WTC11 (cell line): ENCODE measurements at regions not wholly inside any gene's neighbourhood (a gene's known extent, or its start where the extent isn't known, plus 50 kb on each side); places are given as distances from the start of the nearest gene placed in this dataset.
"Not testable (repeated sequence)": the region's sequence is repeated elsewhere in the genome, so short reads cannot be mapped to it uniquely, and the experiment has no call there.

ENCODE experiments used
- ATAC-seq: fragments of 200-7000 bp; cut with Tn5 transposase; 2 replicates; pipeline ENCODE4 v1.10.0; 2021; ENCODE audit warnings: mild to moderate bottlenecking, moderate library complexity
- CTCF ChIA-PET: fragments of 300-600 bp; sonication (Branson Sonifier 250); formaldehyde crosslinking; loops from one replicate; lab custom pipeline; 2021; ENCODE audit warnings: antibody characterized with exemption; lab: Charles Lee
- POLR2A ChIA-PET: fragments of 350-600 bp; sonication (Branson Sonifier 250); formaldehyde crosslinking; loops from one replicate; lab custom pipeline; 2021; ENCODE audit warnings: antibody characterized with exemption; lab: Charles Lee
- DNase-seq: peaks from one replicate; pipeline ENCODE4 v3.0.0; 2021; ENCODE audit warnings: low spot score
- H3K27ac Mint-ChIP-seq: 2 replicates; pipeline ENCODE4 v1.8.0; 2021; ENCODE audit warnings: mixed read lengths
- H3K27me3 Mint-ChIP-seq: 2 replicates; pipeline ENCODE4 v1.8.0; 2021; ENCODE audit warnings: low read depth, mild to moderate bottlenecking, moderate library complexity, mixed read lengths
- H3K36me3 Mint-ChIP-seq: 2 replicates; pipeline ENCODE4 v1.8.0; 2021; ENCODE audit warnings: mixed read lengths
- H3K4me1 Mint-ChIP-seq: 2 replicates; pipeline ENCODE4 v1.8.0; 2022; ENCODE audit warnings: mixed read lengths
- H3K4me3 Mint-ChIP-seq: 2 replicates; pipeline ENCODE4 v1.8.0; 2021; ENCODE audit warnings: mild to moderate bottlenecking, moderate library complexity, mixed read lengths
- H3K9me3 Mint-ChIP-seq: 2 replicates; pipeline ENCODE4 v1.8.0; 2021; ENCODE audit warnings: mixed read lengths
- ATF1 ChIP-seq: sonication (generic); formaldehyde crosslinking; IDR thresholded peaks from 2 replicates; pipeline ENCODE4 v1.8.1; 2023; ENCODE audit warnings: mild to moderate bottlenecking, moderate library complexity, missing genetic modification reagents
- FOXP1 ChIP-seq: sonication (generic); formaldehyde crosslinking; IDR thresholded peaks from 2 replicates; pipeline ENCODE4 v1.8.0; 2022; ENCODE audit warnings: missing genetic modification reagents, mild to moderate bottlenecking, moderate library complexity, borderline replicate concordance
- SP1 ChIP-seq: sonication (generic); formaldehyde crosslinking; conservative IDR thresholded peaks from 2 replicates; pipeline ENCODE4 v1.8.1; 2022; ENCODE audit warnings: missing genetic modification reagents
- TP53 ChIP-seq: sonication (generic); formaldehyde crosslinking; IDR thresholded peaks from 2 replicates; pipeline ENCODE4 v1.8.1; 2023; ENCODE audit warnings: mild to moderate bottlenecking, missing genetic modification reagents
- TF ChIP-seq, protein P1 (sequence below): sonication (generic); formaldehyde crosslinking; IDR thresholded peaks from 2 replicates; pipeline ENCODE4 v1.8.1; 2022; ENCODE audit warnings: missing genetic modification reagents, borderline replicate concordance
- TF ChIP-seq, protein P2 (sequence below): fragments of 250-450 bp; sonication (Bioruptor Pico); IDR thresholded peaks from 2 replicates; pipeline ENCODE4 v1.9.0; 2021; ENCODE audit warnings: moderate library complexity, mild to moderate bottlenecking, inconsistent platforms, borderline replicate concordance
- TF ChIP-seq, protein P3 (sequence below): sonication (generic); formaldehyde crosslinking; IDR thresholded peaks from 2 replicates; pipeline ENCODE4 v1.8.0; 2023; ENCODE audit warnings: missing genetic modification reagents
- TF ChIP-seq, protein P4 (sequence below): sonication (generic); formaldehyde crosslinking; IDR thresholded peaks from 2 replicates; pipeline ENCODE4 v1.8.1; 2023; ENCODE audit warnings: mild to moderate bottlenecking, moderate library complexity, missing genetic modification reagents
- TF ChIP-seq, protein P5 (sequence below): sonication (generic); formaldehyde crosslinking; IDR thresholded peaks from 2 replicates; pipeline ENCODE4 v1.8.1; 2022; ENCODE audit warnings: low read depth, mild to moderate bottlenecking, moderate library complexity, missing genetic modification reagents, borderline replicate concordance
- TF ChIP-seq, protein P6 (sequence below): fragments of 250-450 bp; sonication (Bioruptor Pico); IDR thresholded peaks from 2 replicates; pipeline ENCODE4 v2.1.2; 2022; ENCODE audit warnings: mild to moderate bottlenecking, moderate library complexity
- TF ChIP-seq, protein P7 (sequence below): sonication (generic); formaldehyde crosslinking; IDR thresholded peaks from 2 replicates; pipeline ENCODE4 v1.8.0; 2022; ENCODE audit warnings: mild to moderate bottlenecking, missing genetic modification reagents
- TF ChIP-seq, protein P8 (sequence below): sonication (generic); formaldehyde crosslinking; conservative IDR thresholded peaks from 2 replicates; pipeline ENCODE4 v1.8.1; 2023; ENCODE audit warnings: mild to moderate bottlenecking, low read depth, missing genetic modification reagents, moderate library complexity

DNA sequence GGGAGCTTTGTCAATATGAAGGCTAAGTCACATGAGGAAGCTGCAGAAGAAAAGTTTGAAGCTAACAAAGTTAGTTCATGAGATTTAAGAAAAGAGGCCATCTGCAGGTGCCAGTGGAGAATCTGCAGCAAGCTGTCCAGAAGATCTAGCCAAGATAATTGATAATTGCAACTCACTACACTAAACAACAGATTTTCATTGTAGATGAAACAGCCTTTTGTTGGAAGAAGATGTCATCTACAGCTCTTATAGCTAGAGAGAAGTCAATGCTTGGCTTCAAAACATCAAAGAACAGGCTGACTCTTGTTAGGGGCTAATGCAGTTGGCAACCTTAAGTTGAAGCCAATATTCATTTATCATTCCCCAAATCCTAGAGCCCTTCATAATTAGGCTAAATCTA, 83.7 kb downstream of the RIN2 start (continued):
- TF ChIP-seq, protein P1, sequence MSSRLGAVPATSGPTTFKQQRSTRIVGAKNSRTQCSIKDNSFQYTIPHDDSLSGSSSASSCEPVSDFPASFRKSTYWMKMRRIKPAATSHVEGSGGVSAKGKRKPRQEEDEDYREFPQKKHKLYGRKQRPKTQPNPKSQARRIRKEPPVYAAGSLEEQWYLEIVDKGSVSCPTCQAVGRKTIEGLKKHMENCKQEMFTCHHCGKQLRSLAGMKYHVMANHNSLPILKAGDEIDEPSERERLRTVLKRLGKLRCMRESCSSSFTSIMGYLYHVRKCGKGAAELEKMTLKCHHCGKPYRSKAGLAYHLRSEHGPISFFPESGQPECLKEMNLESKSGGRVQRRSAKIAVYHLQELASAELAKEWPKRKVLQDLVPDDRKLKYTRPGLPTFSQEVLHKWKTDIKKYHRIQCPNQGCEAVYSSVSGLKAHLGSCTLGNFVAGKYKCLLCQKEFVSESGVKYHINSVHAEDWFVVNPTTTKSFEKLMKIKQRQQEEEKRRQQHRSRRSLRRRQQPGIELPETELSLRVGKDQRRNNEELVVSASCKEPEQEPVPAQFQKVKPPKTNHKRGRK (CRISPR knock-in tag), result no peak
- TF ChIP-seq FOXP1 (CRISPR knock-in tag), result no peak
- TF ChIP-seq, protein P2, sequence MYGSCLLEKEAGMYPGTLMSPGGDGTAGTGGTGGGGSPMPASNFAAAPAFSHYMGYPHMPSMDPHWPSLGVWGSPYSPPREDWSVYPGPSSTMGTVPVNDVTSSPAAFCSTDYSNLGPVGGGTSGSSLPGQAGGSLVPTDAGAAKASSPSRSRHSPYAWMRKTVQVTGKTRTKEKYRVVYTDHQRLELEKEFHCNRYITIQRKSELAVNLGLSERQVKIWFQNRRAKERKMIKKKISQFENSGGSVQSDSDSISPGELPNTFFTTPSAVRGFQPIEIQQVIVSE (CRISPR knock-in tag), result no peak
- no peak for TF ChIP-seq SP1 (CRISPR knock-in tag)
- TF ChIP-seq, protein P3, sequence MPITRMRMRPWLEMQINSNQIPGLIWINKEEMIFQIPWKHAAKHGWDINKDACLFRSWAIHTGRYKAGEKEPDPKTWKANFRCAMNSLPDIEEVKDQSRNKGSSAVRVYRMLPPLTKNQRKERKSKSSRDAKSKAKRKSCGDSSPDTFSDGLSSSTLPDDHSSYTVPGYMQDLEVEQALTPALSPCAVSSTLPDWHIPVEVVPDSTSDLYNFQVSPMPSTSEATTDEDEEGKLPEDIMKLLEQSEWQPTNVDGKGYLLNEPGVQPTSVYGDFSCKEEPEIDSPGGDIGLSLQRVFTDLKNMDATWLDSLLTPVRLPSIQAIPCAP, result no peak

DNA sequence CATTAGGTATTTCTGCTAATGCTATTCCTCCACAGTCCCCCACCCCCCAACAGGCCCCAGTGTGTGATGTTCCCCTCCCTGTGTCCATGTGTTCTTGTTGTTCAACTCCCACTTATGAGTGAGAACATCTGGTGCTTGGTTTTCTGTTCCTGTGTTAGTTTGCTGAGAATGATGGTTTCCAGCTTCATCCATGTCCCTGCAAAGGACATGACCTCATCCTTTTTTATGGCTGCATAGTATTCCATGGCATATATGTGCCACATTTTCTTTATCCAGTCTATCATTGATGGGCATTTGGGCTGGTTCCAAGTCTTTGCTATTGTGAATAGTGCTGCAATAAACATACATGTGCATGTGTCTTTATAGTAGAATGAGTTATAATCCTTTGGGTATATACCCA, 86.8 kb downstream of the RIN2 start:
- H3K9me3 Mint-ChIP-seq, DNase-seq, H3K4me3 Mint-ChIP-seq, H3K27me3 Mint-ChIP-seq, H3K36me3 Mint-ChIP-seq, H3K27ac Mint-ChIP-seq, CTCF ChIA-PET, ATAC-seq, POLR2A ChIA-PET, H3K4me1 Mint-ChIP-seq: not testable (repeated sequence)

DNA sequence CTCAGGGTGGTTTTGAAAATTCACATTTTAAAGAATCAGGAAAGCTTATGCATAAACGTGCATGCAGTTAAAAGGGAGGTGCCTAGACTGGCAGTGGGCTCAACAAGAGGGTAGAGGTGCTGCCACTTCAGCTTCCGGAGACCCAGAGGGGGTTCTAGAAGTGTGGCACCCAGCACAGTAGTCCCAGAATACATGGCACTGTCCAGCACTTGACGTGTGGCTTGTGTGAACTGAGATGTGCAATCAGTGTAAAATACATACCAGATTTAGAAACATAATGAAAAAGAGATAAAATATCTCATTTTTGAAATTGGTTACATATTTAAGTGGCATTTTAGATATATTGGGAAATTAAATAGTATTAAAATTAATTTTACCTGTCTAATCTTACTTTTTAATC, 89.3 kb downstream of the RIN2 start:
- ChIA-PET POLR2A (no interaction called here), CTCF (no interaction called here)
- H3K4me3 Mint-ChIP-seq, result no peak overlapping the region
- no peak for TF ChIP-seq ATF1
- TF ChIP-seq, protein P4, sequence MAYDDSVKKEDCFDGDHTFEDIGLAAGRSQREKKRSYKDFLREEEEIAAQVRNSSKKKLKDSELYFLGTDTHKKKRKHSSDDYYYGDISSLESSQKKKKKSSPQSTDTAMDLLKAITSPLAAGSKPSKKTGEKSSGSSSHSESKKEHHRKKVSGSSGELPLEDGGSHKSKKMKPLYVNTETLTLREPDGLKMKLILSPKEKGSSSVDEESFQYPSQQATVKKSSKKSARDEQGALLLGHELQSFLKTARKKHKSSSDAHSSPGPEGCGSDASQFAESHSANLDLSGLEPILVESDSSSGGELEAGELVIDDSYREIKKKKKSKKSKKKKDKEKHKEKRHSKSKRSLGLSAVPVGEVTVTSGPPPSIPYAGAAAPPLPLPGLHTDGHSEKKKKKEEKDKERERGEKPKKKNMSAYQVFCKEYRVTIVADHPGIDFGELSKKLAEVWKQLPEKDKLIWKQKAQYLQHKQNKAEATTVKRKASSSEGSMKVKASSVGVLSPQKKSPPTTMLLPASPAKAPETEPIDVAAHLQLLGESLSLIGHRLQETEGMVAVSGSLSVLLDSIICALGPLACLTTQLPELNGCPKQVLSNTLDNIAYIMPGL (CRISPR knock-in tag), result no peak
- TF ChIP-seq TP53 (CRISPR knock-in tag), result no peak
- no peak overlapping the region for H3K27ac Mint-ChIP-seq
- H3K27me3 Mint-ChIP-seq, result no peaks in the 10 kb centered on the region; the same call in 1 of the 2 replicates
- no peaks in the 10 kb centered on the region for H3K36me3 Mint-ChIP-seq
- H3K9me3 Mint-ChIP-seq, result peaks cover 9% of the 10 kb centered on the region
- H3K4me1 Mint-ChIP-seq, result peaks cover 8% of the 10 kb centered on the region; the same call in 1 of the 2 replicates
- DNase-seq, result no peak
- no peak for ATAC-seq

DNA sequence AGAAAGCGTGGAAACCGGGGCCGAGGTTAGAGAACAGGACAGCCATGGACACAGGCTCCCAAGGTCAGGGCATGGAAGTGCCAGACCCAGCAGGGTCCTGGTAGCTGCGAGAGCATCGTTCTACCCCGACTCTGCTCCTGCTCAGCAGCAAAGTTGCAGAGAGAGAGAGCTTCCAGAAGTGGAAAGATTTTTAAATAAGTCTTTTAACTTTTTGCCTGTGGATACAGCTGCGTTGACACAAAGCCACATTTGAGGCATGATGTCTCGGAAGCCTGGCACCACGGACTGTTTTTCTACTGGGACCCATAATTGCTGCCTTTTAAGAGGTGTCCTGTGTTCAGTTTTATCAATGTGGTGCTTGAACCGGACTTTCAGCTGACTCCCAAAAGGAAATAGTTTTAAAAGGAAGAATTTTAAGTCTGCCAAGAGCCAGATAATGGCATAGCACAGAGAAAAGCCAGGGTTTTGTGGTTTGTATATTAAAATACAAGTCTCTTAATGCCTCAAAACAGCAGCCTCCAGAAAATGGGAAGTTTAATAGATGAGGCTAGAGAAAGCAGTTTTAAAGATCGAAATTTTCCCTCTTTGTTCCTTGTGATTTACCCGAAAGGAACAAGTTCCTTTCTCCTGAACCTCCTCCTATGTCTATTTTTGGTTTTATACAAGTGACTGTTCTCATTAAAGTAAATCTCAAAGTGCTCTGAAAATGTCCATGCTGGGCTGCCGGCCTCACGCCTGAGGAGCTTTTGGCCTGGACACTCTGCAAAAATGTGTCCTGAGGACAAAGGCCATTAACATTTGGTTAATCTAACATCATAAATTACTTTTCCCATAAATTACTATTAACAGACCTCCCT, 91.5 kb downstream of the RIN2 start:
- Mint-ChIP-seq H3K36me3 (no peaks in the 10 kb centered on the region), H3K27me3 (no peaks in the 10 kb centered on the region; the same call in 1 of the 2 replicates)
- CTCF ChIA-PET, result no interaction called here
- DNase-seq, result no peak
- TF ChIP-seq, protein P5, sequence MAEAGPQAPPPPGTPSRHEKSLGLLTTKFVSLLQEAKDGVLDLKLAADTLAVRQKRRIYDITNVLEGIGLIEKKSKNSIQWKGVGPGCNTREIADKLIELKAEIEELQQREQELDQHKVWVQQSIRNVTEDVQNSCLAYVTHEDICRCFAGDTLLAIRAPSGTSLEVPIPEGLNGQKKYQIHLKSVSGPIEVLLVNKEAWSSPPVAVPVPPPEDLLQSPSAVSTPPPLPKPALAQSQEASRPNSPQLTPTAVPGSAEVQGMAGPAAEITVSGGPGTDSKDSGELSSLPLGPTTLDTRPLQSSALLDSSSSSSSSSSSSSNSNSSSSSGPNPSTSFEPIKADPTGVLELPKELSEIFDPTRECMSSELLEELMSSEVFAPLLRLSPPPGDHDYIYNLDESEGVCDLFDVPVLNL (CRISPR knock-in tag), result no peak
- TF ChIP-seq, all 79 proteins: peak for 0
- ATAC-seq, result no peak
- no peaks in the 10 kb centered on the region; the same call in 1 of the 2 replicates for H3K9me3 Mint-ChIP-seq
- H3K27ac Mint-ChIP-seq, result no peak overlapping the region
- peaks cover 8% of the 10 kb centered on the region; the same call in 1 of the 2 replicates for H3K4me1 Mint-ChIP-seq
- POLR2A ChIA-PET, result no interaction called here
- H3K4me3 Mint-ChIP-seq, result no peak overlapping the region

DNA sequence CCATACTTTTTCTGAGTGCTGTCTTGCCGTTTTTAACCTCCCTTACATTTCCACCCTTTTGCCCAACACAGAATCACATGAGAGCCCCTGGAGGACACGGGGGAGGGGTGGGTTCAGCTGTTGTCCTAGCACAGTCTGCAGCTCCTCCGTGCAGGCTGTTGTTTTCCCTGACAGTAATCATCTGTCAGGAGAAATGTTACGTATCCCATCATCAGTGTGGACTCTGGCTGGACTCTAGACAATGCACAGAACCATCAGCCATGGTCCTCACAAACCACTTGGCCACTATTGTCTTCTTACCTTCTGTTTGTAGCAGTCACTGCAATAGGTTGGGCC, 92.1 kb downstream of the RIN2 start:
- Mint-ChIP-seq H3K27ac (no peak overlapping the region), H3K9me3 (no peaks in the 10 kb centered on the region)
- TF ChIP-seq, protein P6, sequence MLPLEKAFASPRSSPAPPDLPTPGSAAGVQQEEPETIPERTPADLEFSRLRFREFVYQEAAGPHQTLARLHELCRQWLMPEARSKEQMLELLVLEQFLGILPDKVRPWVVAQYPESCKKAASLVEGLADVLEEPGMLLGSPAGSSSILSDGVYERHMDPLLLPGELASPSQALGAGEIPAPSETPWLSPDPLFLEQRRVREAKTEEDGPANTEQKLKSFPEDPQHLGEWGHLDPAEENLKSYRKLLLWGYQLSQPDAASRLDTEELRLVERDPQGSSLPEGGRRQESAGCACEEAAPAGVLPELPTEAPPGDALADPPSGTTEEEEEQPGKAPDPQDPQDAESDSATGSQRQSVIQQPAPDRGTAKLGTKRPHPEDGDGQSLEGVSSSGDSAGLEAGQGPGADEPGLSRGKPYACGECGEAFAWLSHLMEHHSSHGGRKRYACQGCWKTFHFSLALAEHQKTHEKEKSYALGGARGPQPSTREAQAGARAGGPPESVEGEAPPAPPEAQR (CRISPR knock-in tag), result no peak
- TF ChIP-seq, protein P7, sequence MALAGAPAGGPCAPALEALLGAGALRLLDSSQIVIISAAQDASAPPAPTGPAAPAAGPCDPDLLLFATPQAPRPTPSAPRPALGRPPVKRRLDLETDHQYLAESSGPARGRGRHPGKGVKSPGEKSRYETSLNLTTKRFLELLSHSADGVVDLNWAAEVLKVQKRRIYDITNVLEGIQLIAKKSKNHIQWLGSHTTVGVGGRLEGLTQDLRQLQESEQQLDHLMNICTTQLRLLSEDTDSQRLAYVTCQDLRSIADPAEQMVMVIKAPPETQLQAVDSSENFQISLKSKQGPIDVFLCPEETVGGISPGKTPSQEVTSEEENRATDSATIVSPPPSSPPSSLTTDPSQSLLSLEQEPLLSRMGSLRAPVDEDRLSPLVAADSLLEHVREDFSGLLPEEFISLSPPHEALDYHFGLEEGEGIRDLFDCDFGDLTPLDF (CRISPR knock-in tag), result no peak
- TF ChIP-seq, protein P8, sequence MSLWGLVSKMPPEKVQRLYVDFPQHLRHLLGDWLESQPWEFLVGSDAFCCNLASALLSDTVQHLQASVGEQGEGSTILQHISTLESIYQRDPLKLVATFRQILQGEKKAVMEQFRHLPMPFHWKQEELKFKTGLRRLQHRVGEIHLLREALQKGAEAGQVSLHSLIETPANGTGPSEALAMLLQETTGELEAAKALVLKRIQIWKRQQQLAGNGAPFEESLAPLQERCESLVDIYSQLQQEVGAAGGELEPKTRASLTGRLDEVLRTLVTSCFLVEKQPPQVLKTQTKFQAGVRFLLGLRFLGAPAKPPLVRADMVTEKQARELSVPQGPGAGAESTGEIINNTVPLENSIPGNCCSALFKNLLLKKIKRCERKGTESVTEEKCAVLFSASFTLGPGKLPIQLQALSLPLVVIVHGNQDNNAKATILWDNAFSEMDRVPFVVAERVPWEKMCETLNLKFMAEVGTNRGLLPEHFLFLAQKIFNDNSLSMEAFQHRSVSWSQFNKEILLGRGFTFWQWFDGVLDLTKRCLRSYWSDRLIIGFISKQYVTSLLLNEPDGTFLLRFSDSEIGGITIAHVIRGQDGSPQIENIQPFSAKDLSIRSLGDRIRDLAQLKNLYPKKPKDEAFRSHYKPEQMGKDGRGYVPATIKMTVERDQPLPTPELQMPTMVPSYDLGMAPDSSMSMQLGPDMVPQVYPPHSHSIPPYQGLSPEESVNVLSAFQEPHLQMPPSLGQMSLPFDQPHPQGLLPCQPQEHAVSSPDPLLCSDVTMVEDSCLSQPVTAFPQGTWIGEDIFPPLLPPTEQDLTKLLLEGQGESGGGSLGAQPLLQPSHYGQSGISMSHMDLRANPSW (CRISPR knock-in tag), result no peak

More for the DNA sequence above, 92.1 kb downstream of the RIN2 start:
- Mint-ChIP-seq H3K4me3 (no peak overlapping the region), H3K36me3 (no peaks in the 10 kb centered on the region), H3K4me1 (peaks cover 8% of the 10 kb centered on the region; the same call in 1 of the 2 replicates), H3K27me3 (no peaks in the 10 kb centered on the region; the same call in 1 of the 2 replicates)
- no peak for ATAC-seq
- CTCF ChIA-PET, result no interaction called here
- no peak for DNase-seq
- POLR2A ChIA-PET, result no interaction called here
